ENCODE measurements at regions not wholly inside any gene's neighbourhood (a gene's known extent, or its start where the extent isn't known, plus 50 kb on each side); places are given as distances from the start of the nearest gene placed in this dataset.

DNA sequence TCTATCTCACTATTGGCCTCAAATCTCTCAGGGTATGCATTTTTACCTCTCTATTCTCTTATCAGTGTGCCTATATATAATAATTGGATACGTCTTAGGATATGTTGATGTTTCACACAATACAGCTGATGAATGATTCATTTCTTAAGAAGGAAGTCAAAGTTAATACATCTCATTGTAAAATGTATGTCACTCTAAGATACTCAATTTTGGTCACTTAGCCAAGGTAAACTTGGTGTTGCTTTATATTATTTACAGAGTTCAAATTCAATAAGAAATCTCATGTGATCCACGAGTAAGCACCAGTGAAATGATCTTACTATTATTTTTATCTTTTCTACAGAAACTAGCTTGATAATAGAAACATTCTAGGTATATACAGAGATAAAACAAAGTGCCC, 1266.5 kb downstream of the JRKL start:
- H3K4me3 ChIP-seq (ENCODE audit: control insufficient read depth, low read depth, low read length) = no peak overlapping the region
- TF ChIP-seq, protein P1, sequence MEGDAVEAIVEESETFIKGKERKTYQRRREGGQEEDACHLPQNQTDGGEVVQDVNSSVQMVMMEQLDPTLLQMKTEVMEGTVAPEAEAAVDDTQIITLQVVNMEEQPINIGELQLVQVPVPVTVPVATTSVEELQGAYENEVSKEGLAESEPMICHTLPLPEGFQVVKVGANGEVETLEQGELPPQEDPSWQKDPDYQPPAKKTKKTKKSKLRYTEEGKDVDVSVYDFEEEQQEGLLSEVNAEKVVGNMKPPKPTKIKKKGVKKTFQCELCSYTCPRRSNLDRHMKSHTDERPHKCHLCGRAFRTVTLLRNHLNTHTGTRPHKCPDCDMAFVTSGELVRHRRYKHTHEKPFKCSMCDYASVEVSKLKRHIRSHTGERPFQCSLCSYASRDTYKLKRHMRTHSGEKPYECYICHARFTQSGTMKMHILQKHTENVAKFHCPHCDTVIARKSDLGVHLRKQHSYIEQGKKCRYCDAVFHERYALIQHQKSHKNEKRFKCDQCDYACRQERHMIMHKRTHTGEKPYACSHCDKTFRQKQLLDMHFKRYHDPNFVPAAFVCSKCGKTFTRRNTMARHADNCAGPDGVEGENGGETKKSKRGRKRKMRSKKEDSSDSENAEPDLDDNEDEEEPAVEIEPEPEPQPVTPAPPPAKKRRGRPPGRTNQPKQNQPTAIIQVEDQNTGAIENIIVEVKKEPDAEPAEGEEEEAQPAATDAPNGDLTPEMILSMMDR (conservative IDR thresholded peaks at IDR 0.05; ENCODE audit: control insufficient read depth, insufficient read depth, low read depth, low read length) = no peak
- no peak for DNase-seq (ENCODE audit: low read depth)

DNA sequence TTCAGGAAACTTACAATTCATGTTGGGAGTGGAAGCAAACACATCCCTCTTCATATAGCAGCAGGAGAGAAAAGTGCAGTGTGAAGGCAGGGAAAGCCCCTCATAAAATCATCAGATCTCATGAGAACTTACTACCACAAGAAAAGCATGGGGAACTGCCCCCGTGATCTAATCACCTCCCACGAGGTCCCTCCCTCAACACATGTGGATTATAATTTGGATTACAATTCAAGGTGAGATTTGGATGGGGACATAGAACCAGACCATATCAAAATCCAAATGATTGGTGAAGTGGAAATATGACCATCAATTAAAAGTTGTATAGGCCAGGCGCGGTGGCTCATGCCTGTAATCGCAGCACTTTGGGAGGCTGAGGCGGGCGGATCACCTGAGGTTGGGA, 1268.0 kb downstream of the JRKL start:
- H3K4me3 ChIP-seq (ENCODE audit: control insufficient read depth, low read depth, low read length) = no peak overlapping the region
- DNase-seq (ENCODE audit: low read depth) = no peak

DNA sequence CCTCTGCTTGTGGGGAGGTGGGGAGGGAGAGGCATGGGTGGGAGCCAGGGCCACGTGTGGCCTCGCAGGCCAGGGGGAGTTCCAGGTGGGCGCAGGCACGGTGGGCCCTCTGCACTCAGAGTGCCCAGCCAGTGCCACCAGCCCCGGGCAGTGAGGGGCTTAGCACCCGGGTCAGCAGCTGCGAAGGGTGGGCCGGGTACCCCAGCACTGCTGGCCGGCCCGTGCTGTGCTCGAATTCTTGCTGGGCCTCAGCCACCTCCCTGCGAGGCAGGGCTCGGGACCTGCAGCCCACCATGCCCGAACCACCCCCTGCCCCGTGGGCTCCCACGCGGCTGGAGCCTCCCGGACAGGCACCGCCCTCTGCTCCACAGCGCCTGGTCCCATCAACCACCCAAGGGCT, 1277.2 kb downstream of the JRKL start:
- no peak for DNase-seq (ENCODE audit: low read depth)
- H3K4me3 ChIP-seq (ENCODE audit: control insufficient read depth, low read depth, low read length) = no peak overlapping the region
- TF ChIP-seq, protein P1 (conservative IDR thresholded peaks at IDR 0.05; ENCODE audit: control insufficient read depth, insufficient read depth, low read depth, low read length) = no peak

More for the DNA sequence above, 1268.0 kb downstream of the JRKL start:
- TF ChIP-seq, protein P1 (conservative IDR thresholded peaks at IDR 0.05; ENCODE audit: control insufficient read depth, insufficient read depth, low read depth, low read length) = no peak

DNA sequence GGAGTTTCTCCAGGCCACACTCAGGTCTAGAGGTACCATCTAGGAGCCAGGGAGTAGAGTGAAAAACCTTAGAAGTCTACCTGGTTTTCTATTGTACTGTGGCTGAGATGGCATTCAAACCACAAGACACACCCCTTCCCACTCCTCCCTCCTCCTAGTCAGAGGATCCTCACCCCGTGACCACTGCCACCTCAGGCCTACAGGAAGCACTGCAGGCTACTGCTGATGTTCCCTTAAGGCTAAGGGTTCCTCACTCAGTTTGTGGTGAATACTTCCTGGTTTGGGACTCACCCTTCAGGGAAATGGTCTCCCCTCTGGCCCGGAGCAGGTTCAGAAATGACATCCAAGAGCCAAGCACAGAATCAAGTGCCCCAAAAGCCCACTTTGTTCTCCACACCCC, 1293.9 kb downstream of the JRKL start:
- no peak for DNase-seq (ENCODE audit: low read depth)
- TF ChIP-seq, protein P1 (conservative IDR thresholded peaks at IDR 0.05; ENCODE audit: control insufficient read depth, insufficient read depth, low read depth, low read length) = no peak
- no peak overlapping the region for H3K4me3 ChIP-seq (ENCODE audit: control insufficient read depth, low read depth, low read length)

DNA sequence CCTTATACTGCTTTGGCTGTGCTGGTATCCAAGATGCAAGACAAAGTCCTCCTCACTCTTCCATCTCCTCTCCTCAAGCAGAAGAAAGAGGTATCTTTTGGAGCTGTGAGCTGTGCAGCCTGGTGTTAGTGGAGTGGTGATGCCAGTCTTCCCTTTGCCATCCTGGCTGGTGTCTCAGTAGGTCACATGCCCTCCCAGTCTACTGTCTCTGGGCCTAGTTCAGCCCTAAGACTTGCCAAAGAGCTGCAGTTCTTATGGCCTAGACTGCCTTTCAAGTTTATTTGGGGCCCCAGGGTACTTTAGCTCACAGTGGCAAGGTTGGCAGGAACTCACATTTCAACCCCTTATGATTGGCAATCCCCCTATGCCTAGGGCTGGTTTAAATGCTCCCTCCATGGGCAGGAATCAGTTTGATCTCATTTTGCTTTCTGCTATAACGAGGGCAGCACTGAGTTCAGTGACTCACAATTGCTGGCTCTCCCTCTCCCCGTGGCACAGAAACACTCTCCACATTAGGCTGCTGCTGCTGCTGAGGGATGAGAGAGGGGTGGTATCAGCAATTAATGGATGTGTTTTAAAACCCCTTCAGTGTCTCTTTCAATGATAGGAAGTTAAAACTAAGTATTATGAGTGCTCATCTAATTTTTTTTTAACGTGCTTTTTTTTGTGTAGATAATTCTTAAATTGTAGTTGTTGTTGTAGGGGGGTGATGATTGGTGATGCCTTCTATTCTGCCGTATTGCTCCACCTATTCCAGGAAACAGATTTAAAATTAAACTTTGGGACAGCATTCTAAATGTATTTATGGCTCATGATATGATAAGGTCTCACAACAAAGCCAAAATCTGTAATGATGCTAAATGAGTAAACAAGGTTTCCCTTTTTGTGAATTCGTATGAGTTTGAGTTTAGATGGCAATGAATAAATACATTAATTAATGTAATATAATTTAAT, 1295.0 kb downstream of the JRKL start:
- H3K4me3 ChIP-seq (ENCODE audit: control insufficient read depth, low read depth, low read length) = no peak overlapping the region
- TF ChIP-seq, protein P1 (conservative IDR thresholded peaks at IDR 0.05; ENCODE audit: control insufficient read depth, insufficient read depth, low read depth, low read length) = no peak
- no peak for DNase-seq (ENCODE audit: low read depth)

DNA sequence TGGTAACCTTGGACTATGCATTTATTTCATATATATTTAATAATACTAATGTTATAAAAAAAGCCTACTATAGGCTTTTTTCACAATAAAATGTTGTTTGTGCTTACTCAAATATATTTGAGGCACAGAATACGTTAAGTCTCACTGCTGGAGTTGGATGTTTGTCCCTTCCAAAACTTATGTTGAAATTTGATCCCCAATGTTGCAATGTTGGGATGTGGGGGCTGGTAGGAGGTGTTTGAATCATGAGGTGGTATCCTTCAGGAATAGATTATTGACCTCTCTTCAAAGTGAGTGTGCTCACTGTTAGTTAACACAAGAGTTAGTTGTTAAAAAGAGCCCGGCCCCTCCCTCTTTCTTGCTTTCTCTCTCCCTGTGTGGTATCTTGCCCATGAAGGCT, 1295.9 kb downstream of the JRKL start:
- no peak overlapping the region for H3K4me3 ChIP-seq (ENCODE audit: control insufficient read depth, low read depth, low read length)
- no peak for DNase-seq (ENCODE audit: low read depth)
- TF ChIP-seq, protein P1 (conservative IDR thresholded peaks at IDR 0.05; ENCODE audit: control insufficient read depth, insufficient read depth, low read depth, low read length) = no peak

All from fibroblast of mammary gland (primary cell).